PC-9 (cell line): ENCODE measurements at regions not wholly inside any gene's neighbourhood (a gene's known extent, or its start where the extent isn't known, plus 50 kb on each side); places are given as distances from the start of the nearest gene placed in this dataset.

ENCODE experiments used
- BruUV-seq: library from RNA; stranded (reverse); fragments of 400-500 nt; replicated peaks from 2 replicates; lab custom pipeline; 2021; lab: Mats Ljungman, UMichigan
- CTCF ChIA-PET: fragments of 300-600 bp; sonication (Branson Sonifier 250); formaldehyde crosslinking; loops from one replicate; lab custom pipeline; 2022; ENCODE audit warnings: antibody characterized with exemption; lab: Charles Lee
- POLR2A ChIA-PET: fragments of 300-600 bp; sonication (Branson Sonifier 250); formaldehyde crosslinking; loops from one replicate; lab custom pipeline; 2022; ENCODE audit warnings: antibody characterized with exemption; ENCODE audit not compliant: unreplicated experiment; lab: Charles Lee
- DNase-seq, 2 experiments: peaks; one replicate each; pipeline versions ENCODE4 v3.0.0 to v3.0.0-alpha.2; 2015 to 2022; ENCODE audit warnings: mixed read lengths in 1 of 2
- H2AFZ ChIP-seq: fragments of 200-600 bp; sonication (generic); 2 replicates; pipeline ENCODE4 v1.8.1; 2017; ENCODE audit warnings: antibody characterized with exemption
- H3F3A ChIP-seq: fragments of 200-600 bp; sonication (generic); 2 replicates; pipeline ENCODE4 v1.8.1; 2017; ENCODE audit warnings: antibody characterized with exemption, mild to moderate bottlenecking, low read depth; ENCODE audit not compliant: insufficient read depth
- H3K27ac ChIP-seq: fragments of 200-600 bp; sonication (generic); 2 replicates; pipeline ENCODE4 v1.6.1; 2016; ENCODE audit warnings: mixed run types
- H3K27me3 ChIP-seq: fragments of 200-600 bp; sonication (generic); 2 replicates; pipeline ENCODE4 v1.6.1; 2016; ENCODE audit warnings: low read depth, mixed run types; ENCODE audit not compliant: insufficient read depth
- H3K36me3 ChIP-seq: fragments of 200-600 bp; sonication (generic); 2 replicates; pipeline ENCODE4 v1.6.1; 2016; ENCODE audit warnings: low read depth, mixed run types
- H3K4me1 ChIP-seq: fragments of 200-600 bp; sonication (generic); replicated peaks from 2 replicates; pipeline ENCODE4 v1.6.1; 2016; ENCODE audit warnings: mixed run types; ENCODE audit not compliant: insufficient read depth
- H3K4me2 ChIP-seq: fragments of 200-600 bp; sonication (generic); 2 replicates; pipeline ENCODE4 v1.6.1; 2017; ENCODE audit warnings: mixed run types
- H3K4me3 ChIP-seq: fragments of 200-600 bp; sonication (generic); 2 replicates; pipeline ENCODE4 v1.6.1; 2016; ENCODE audit warnings: mixed run types
- H3K79me2 ChIP-seq: fragments of 200-600 bp; sonication (generic); 2 replicates; pipeline ENCODE4 v1.6.1; 2017; ENCODE audit warnings: low read depth, mixed run types
- H3K9me2 ChIP-seq: fragments of 200-600 bp; sonication (generic); 2 replicates; pipeline ENCODE4 v1.8.1; 2017; ENCODE audit warnings: mild to moderate bottlenecking; ENCODE audit not compliant: insufficient read depth
- H3K9me3 ChIP-seq: fragments of 200-600 bp; sonication (generic); 2 replicates; pipeline ENCODE4 v1.8.1; 2016; ENCODE audit warnings: low read depth; ENCODE audit not compliant: insufficient read depth
- H4K20me1 ChIP-seq: fragments of 200-600 bp; sonication (generic); 2 replicates; pipeline ENCODE4 v1.8.1; 2017; ENCODE audit not compliant: insufficient read depth
- EZH2 ChIP-seq: fragments of 200-600 bp; sonication (generic); IDR thresholded peaks from 2 replicates; pipeline ENCODE4 v1.8.0; 2017; ENCODE audit warnings: antibody characterized with exemption, low read depth
- intact Hi-C: fragments of 100-400 bp; cut with micrococcal nuclease; formaldehyde crosslinking; loops from one replicate; pipeline ENCODE4 v1.10.0; 2022; ENCODE audit not compliant: unreplicated experiment
- TF ChIP-seq, protein P1 (sequence below): fragments of 200-600 bp; sonication (generic); conservative IDR thresholded peaks from 2 replicates; pipeline ENCODE4 v1.6.1; 2017; ENCODE audit warnings: mixed run types, antibody characterized with exemption, mild to moderate bottlenecking, moderate library complexity

GRCh38 chr3:26559227-26559626 lies 63.3 kb upstream of the LRRC3B start:
- intact Hi-C loops, result no loop called here
- DNase-seq, result no peak
- Histone ChIP-seq H3K4me1 (no peaks in the 10 kb centered on the region), H3K4me2 (no peak overlapping the region), H3K79me2 (no peaks in the 10 kb centered on the region), H3K36me3 (no peaks in the 10 kb centered on the region), H3K27ac (no peak overlapping the region), H3K9me2 (no peaks in the 10 kb centered on the region), H3K4me3 (no peak overlapping the region), H4K20me1 (no peaks in the 10 kb centered on the region), H3K27me3 (no peaks in the 10 kb centered on the region; the same call in 1 of the 2 replicates), H3K9me3 (no peaks in the 10 kb centered on the region), H3F3A (no peaks in the 10 kb centered on the region), H2AFZ (no peak overlapping the region)
- ChIA-PET POLR2A (no interaction called here), CTCF (no interaction called here)
- no TSS peak for BruUV-seq
- TF ChIP-seq, protein P1, sequence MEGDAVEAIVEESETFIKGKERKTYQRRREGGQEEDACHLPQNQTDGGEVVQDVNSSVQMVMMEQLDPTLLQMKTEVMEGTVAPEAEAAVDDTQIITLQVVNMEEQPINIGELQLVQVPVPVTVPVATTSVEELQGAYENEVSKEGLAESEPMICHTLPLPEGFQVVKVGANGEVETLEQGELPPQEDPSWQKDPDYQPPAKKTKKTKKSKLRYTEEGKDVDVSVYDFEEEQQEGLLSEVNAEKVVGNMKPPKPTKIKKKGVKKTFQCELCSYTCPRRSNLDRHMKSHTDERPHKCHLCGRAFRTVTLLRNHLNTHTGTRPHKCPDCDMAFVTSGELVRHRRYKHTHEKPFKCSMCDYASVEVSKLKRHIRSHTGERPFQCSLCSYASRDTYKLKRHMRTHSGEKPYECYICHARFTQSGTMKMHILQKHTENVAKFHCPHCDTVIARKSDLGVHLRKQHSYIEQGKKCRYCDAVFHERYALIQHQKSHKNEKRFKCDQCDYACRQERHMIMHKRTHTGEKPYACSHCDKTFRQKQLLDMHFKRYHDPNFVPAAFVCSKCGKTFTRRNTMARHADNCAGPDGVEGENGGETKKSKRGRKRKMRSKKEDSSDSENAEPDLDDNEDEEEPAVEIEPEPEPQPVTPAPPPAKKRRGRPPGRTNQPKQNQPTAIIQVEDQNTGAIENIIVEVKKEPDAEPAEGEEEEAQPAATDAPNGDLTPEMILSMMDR, result no peak
- no peak for TF ChIP-seq EZH2

DNA sequence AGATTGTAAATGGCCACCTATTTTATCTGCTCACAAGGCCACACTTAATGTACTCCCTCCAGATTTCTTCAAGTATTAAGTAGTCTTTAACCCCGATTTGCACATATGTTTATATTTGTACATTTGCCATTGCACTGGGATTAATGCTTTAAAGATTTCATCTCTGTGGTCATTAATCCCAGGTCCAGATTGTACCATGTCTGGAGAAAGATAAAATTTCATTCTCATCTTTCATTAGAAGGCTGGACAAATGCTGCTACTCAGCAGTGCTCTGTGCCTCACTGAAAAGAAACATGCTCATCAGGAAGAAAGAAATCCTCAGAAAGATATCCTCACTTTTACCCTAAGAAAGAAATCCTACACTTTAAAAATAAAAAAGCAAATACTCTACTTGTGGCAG lies 62.5 kb upstream of the LRRC3B start:
- Histone ChIP-seq H3K9me3 (no peaks in the 10 kb centered on the region), H3K79me2 (no peaks in the 10 kb centered on the region), H3F3A (no peaks in the 10 kb centered on the region), H3K27ac (no peak overlapping the region), H3K4me2 (no peak overlapping the region), H2AFZ (no peak overlapping the region), H4K20me1 (no peaks in the 10 kb centered on the region), H3K36me3 (no peaks in the 10 kb centered on the region), H3K4me3 (no peak overlapping the region), H3K27me3 (no peaks in the 10 kb centered on the region; the same call in 1 of the 2 replicates), H3K9me2 (no peaks in the 10 kb centered on the region), H3K4me1 (no peaks in the 10 kb centered on the region)
- POLR2A ChIA-PET, result no interaction called here
- intact Hi-C loops, result no loop called here
- BruUV-seq, result no TSS peak
- DNase-seq, result no peak
- CTCF ChIA-PET, result interaction anchor here (0.6 kb wide), 1 partner anchor 13 kb away, joined by 4 read pairs; no protein-coding TSS in a partner anchor
- TF ChIP-seq, protein P1, result no peak
- no peak for TF ChIP-seq EZH2

DNA sequence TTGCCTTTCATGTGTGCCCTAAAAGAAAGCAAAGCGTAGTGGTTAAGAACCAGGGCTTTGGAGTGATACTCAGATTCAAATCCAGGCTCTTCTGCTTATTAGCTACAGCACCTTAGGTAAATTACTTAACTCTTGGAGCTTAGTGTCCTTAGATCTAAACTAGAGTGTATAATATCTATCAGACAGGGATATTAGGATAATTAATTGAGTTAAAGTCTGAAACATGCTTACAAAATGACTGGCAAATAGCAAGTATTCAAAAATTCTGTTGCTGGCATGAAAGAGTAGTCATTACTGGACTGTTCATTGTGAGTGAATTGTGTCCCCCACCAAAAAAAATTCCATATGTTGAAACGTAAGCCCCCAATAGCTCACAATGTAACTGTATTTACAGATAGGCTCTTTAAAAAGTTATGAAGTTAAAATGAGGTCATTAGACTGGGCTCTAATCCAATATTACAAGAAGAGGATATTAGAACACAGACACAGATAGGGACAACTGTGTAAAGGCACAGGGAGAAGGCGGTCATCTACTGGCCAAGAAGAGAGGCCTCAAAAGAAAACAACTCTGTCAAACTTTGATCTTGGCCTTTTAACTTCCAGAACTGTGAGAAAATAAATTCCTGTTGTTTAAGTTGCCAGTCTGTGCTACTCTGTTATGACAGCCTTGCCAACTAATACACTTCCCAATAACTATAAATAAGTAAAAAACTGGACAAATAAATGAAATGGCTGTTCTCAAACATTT lies 60.4 kb upstream of the LRRC3B start:
- Histone ChIP-seq H3K36me3 (no peaks in the 10 kb centered on the region), H3K9me3 (no peaks in the 10 kb centered on the region), H3K9me2 (no peaks in the 10 kb centered on the region), H3K27me3 (no peaks in the 10 kb centered on the region; the same call in 1 of the 2 replicates), H3K4me3 (no peak overlapping the region), H3F3A (no peaks in the 10 kb centered on the region), H3K4me2 (no peak overlapping the region), H4K20me1 (no peaks in the 10 kb centered on the region), H3K79me2 (no peaks in the 10 kb centered on the region), H3K27ac (no peak overlapping the region), H3K4me1 (no peaks in the 10 kb centered on the region), H2AFZ (no peak overlapping the region)
- no TSS peak for BruUV-seq
- TF ChIP-seq, protein P1, result no peak
- no peak for TF ChIP-seq EZH2
- POLR2A ChIA-PET, result no interaction called here
- CTCF ChIA-PET, result no interaction called here
- intact Hi-C loops, result no loop called here
- no peak for DNase-seq
